Astrocyte (in vitro differentiated cells and primary cell): ENCODE measurements at regions not wholly inside any gene's neighbourhood (a gene's known extent, or its start where the extent isn't known, plus 50 kb on each side); places are given as distances from the start of the nearest gene placed in this dataset.

ENCODE experiments used
- DNase-seq: peaks from one replicate; pipeline ENCODE4 v3.0.0-alpha.2; 2010; ENCODE audit warnings: low read depth
- FAIRE-seq: peaks from 2 replicates; lab custom pipeline; 2011; peaks lifted over from hg19 to GRCh38; lab: Jason Lieb, UNC
- H2AFZ ChIP-seq: 2 replicates; pipeline ENCODE4 v1.6.0; 2012; ENCODE audit warnings: low read depth, low read length, inconsistent platforms
- H3K27ac ChIP-seq: 2 replicates; pipeline ENCODE4 v1.5.1; 2011; ENCODE audit warnings: low read depth, low read length, inconsistent platforms
- H3K27me3 ChIP-seq: 2 replicates; pipeline ENCODE4 v1.6.0; 2011; ENCODE audit warnings: low read length, inconsistent platforms; ENCODE audit not compliant: insufficient read depth
- H3K36me3 ChIP-seq: 2 replicates; pipeline ENCODE4 v1.5.1; 2011; ENCODE audit warnings: low read length, inconsistent platforms; ENCODE audit not compliant: insufficient read depth
- H3K4me1 ChIP-seq: 2 replicates; pipeline ENCODE4 v1.5.1; 2011; ENCODE audit warnings: low read length, inconsistent platforms; ENCODE audit not compliant: insufficient read depth
- H3K4me2 ChIP-seq: 2 replicates; pipeline ENCODE4 v1.6.0; 2012; ENCODE audit warnings: low read length, inconsistent platforms
- H3K4me3 ChIP-seq: 2 replicates; pipeline ENCODE4 v1.5.1; 2011; ENCODE audit warnings: low read depth, mild to moderate bottlenecking, low read length, inconsistent platforms; ENCODE audit not compliant: insufficient read depth
- H3K79me2 ChIP-seq: 2 replicates; pipeline ENCODE4 v1.6.0; 2012; ENCODE audit warnings: mild to moderate bottlenecking, low read length, inconsistent platforms; ENCODE audit not compliant: insufficient read depth
- H3K9ac ChIP-seq: 2 replicates; pipeline ENCODE4 v1.6.0; 2012; ENCODE audit warnings: mild to moderate bottlenecking, low read length, inconsistent platforms
- H3K9me3 ChIP-seq: 2 replicates; pipeline ENCODE4 v1.5.1; 2012; ENCODE audit warnings: low read depth, mild to moderate bottlenecking, low read length, inconsistent platforms; ENCODE audit not compliant: insufficient read depth
- H4K20me1 ChIP-seq: 2 replicates; pipeline ENCODE4 v1.6.0; 2012; ENCODE audit warnings: low read length, inconsistent platforms; ENCODE audit not compliant: insufficient read depth
- H3K27ac Mint-ChIP-seq: one replicate; pipeline ENCODE4 v1.8.0; 2021; ENCODE audit warnings: mild to moderate bottlenecking, mixed read lengths; ENCODE audit not compliant: unreplicated experiment
- H3K27me3 Mint-ChIP-seq: one replicate; pipeline ENCODE4 v1.8.0; 2021; ENCODE audit warnings: low read depth, mixed read lengths; ENCODE audit not compliant: unreplicated experiment
- H3K36me3 Mint-ChIP-seq: one replicate; pipeline ENCODE4 v1.8.0; 2021; ENCODE audit warnings: low read depth, mixed read lengths; ENCODE audit not compliant: unreplicated experiment
- H3K4me1 Mint-ChIP-seq: one replicate; pipeline ENCODE4 v1.8.0; 2021; ENCODE audit warnings: low read depth, mixed read lengths; ENCODE audit not compliant: unreplicated experiment
- H3K4me3 Mint-ChIP-seq: one replicate; pipeline ENCODE4 v1.8.0; 2021; ENCODE audit warnings: mild to moderate bottlenecking, moderate library complexity, mixed read lengths; ENCODE audit not compliant: unreplicated experiment
- H3K9me3 Mint-ChIP-seq: one replicate; pipeline ENCODE4 v1.8.0; 2021; ENCODE audit warnings: mild to moderate bottlenecking, mixed read lengths; ENCODE audit not compliant: unreplicated experiment
- EZH2 ChIP-seq: IDR thresholded peaks from 2 replicates; pipeline ENCODE4 v1.6.1; 2012; ENCODE audit warnings: mild to moderate bottlenecking, low read length, inconsistent platforms; ENCODE audit not compliant: insufficient read depth
- TF ChIP-seq, protein P1 (sequence below): IDR thresholded peaks from 2 replicates; pipeline ENCODE4 v1.5.1; 2011; ENCODE audit warnings: low read depth, mild to moderate bottlenecking, inconsistent platforms, low read length, moderate library complexity; ENCODE audit not compliant: insufficient read depth

DNA sequence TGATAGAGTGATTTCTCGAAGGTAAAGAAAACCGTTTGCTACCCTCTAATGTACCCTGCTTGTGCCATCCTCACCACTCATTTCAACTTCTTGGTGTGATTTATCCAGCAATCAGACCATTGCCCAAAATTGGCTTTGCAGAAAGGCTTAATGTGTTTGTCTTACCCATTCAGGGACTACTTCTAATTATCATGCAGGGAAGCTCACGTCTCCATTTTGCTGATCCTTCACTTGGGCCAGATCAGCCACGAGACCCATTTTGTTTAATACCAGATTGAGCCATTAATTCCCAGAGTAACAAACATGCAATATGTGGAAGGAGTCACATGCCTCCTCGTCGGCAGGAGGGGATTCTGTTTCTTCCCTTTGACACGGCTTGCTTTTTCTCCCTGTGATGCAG, 51.1 kb upstream of the CRY1 start:
- no peak for FAIRE-seq
- H3K27me3 Mint-ChIP-seq: peaks cover 11% of the 10 kb centered on the region
- H3K4me3 Mint-ChIP-seq: no peak overlapping the region
- Histone ChIP-seq H2AFZ (no peak overlapping the region), H3K9me3 (no peaks in the 10 kb centered on the region), H3K79me2 (no peaks in the 10 kb centered on the region), H3K9ac (no peak overlapping the region), H3K27me3 (no peaks in the 10 kb centered on the region), H3K4me2 (no peak overlapping the region), H3K4me1 (peaks cover 9% of the 10 kb centered on the region), H3K36me3 (no peaks in the 10 kb centered on the region), H3K27ac (no peak overlapping the region), H4K20me1 (no peaks in the 10 kb centered on the region), H3K4me3 (no peak overlapping the region)
- peaks cover 4% of the 10 kb centered on the region for H3K9me3 Mint-ChIP-seq
- no peak overlapping the region for H3K27ac Mint-ChIP-seq
- no peak for TF ChIP-seq EZH2
- TF ChIP-seq, protein P1, sequence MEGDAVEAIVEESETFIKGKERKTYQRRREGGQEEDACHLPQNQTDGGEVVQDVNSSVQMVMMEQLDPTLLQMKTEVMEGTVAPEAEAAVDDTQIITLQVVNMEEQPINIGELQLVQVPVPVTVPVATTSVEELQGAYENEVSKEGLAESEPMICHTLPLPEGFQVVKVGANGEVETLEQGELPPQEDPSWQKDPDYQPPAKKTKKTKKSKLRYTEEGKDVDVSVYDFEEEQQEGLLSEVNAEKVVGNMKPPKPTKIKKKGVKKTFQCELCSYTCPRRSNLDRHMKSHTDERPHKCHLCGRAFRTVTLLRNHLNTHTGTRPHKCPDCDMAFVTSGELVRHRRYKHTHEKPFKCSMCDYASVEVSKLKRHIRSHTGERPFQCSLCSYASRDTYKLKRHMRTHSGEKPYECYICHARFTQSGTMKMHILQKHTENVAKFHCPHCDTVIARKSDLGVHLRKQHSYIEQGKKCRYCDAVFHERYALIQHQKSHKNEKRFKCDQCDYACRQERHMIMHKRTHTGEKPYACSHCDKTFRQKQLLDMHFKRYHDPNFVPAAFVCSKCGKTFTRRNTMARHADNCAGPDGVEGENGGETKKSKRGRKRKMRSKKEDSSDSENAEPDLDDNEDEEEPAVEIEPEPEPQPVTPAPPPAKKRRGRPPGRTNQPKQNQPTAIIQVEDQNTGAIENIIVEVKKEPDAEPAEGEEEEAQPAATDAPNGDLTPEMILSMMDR: no peak
- H3K4me1 Mint-ChIP-seq: no peaks in the 10 kb centered on the region
- no peaks in the 10 kb centered on the region for H3K36me3 Mint-ChIP-seq
- DNase-seq: no peak

DNA sequence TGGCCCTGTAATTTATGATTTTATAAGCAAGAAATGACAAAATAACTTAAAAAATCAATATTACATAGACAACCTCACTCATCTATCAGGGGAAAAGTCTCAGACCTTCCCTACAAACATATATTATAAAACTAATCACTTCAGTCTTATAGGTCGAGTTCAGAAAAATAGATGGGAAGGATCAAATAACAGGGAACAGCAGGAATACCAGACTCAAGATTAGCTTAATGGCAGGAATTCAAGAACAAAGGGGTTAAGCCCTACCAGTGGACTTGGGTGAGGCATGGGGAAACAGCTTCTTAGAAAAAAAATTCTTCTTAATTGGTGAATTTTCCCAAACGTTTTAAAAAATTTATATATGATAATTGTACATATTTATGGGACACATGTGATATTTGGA, 51.6 kb upstream of the CRY1 start:
- Histone ChIP-seq H3K27me3 (no peaks in the 10 kb centered on the region), H4K20me1 (no peaks in the 10 kb centered on the region), H2AFZ (no peak overlapping the region), H3K9ac (no peak overlapping the region), H3K4me1 (peaks cover 9% of the 10 kb centered on the region), H3K36me3 (no peaks in the 10 kb centered on the region), H3K4me2 (peak overlapping the region; percentile 62), H3K79me2 (no peaks in the 10 kb centered on the region), H3K4me3 (no peak overlapping the region), H3K9me3 (no peaks in the 10 kb centered on the region), H3K27ac (no peak overlapping the region)
- TF ChIP-seq, protein P1: no peak
- Mint-ChIP-seq H3K27me3 (peaks cover 9% of the 10 kb centered on the region), H3K27ac (no peak overlapping the region), H3K9me3 (peaks cover 4% of the 10 kb centered on the region), H3K4me1 (no peaks in the 10 kb centered on the region), H3K36me3 (no peaks in the 10 kb centered on the region), H3K4me3 (no peak overlapping the region)
- DNase-seq: peak; percentile 10
- FAIRE-seq: no peak

DNA sequence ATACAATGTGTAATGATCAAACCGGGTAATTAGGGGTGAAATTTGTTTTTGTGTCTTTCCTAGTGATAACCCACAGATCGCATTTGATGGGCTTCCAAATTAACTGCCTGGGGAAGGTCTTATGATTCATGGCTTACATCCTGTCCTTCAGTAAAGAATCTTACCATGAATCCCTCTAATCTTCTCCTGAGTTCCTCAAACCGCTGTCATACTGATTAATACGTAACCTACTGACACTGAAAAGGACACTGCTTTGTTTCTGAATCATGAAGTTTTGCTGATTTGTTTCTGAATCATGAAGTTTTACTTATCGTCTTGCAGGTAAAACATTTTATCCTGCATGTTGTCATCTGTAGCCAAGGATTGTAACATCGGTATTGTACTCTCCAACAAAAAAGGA, 52.0 kb upstream of the CRY1 start:
- Mint-ChIP-seq H3K36me3 (no peaks in the 10 kb centered on the region), H3K4me1 (no peaks in the 10 kb centered on the region), H3K4me3 (no peak overlapping the region), H3K9me3 (peaks cover 4% of the 10 kb centered on the region), H3K27ac (no peak overlapping the region), H3K27me3 (peaks cover 8% of the 10 kb centered on the region)
- Histone ChIP-seq H3K4me3 (no peak overlapping the region), H3K79me2 (no peaks in the 10 kb centered on the region), H4K20me1 (no peaks in the 10 kb centered on the region), H3K4me1 (peaks cover 9% of the 10 kb centered on the region), H3K27ac (no peak overlapping the region), H2AFZ (no peak overlapping the region), H3K27me3 (no peaks in the 10 kb centered on the region), H3K9me3 (no peaks in the 10 kb centered on the region), H3K9ac (no peak overlapping the region), H3K36me3 (no peaks in the 10 kb centered on the region), H3K4me2 (peak overlapping the region; percentile 62)
- FAIRE-seq: peak; percentile 71
- TF ChIP-seq, protein P1: no peak
- no peak for TF ChIP-seq EZH2
- DNase-seq: peak; percentile 54
